H1 (cell line): ENCODE measurements at regions not wholly inside any gene's neighbourhood (a gene's known extent, or its start where the extent isn't known, plus 50 kb on each side); places are given as distances from the start of the nearest gene placed in this dataset.

Experiments used
- CTCF ChIA-PET: fragments of 300-600 bp; sonication (Branson Sonifier 250); formaldehyde crosslinking; loops from one replicate; lab custom pipeline; 2021; ENCODE audit not compliant: partially characterized antibody; lab: Charles Lee
- POLR2A ChIA-PET: fragments of 300-600 bp; sonication (Branson Sonifier 250); formaldehyde crosslinking; loops from one replicate; lab custom pipeline; 2021; ENCODE audit warnings: inconsistent platforms; ENCODE audit not compliant: partially characterized antibody; lab: Charles Lee
- DNase-seq, 2 experiments: peaks; one replicate each; pipeline versions ENCODE4 v3.0.0 to v3.0.0-alpha.2; 2010 to 2022; ENCODE audit warnings: low spot score in 2 of 2, low read depth in 1 of 2, mixed read lengths in 1 of 2
- FAIRE-seq: peaks from 2 replicates; lab custom pipeline; 2011; peaks lifted over from hg19 to GRCh38; lab: Jason Lieb, UNC
- H2AFZ ChIP-seq: 2 replicates; pipeline ENCODE4 v1.8.1; 2012; ENCODE audit warnings: low read length, inconsistent platforms
- H2AK5ac ChIP-seq: 2 replicates; pipeline ENCODE4 v1.6.1; 2013; ENCODE audit warnings: low read depth, low read length
- H2BK120ac ChIP-seq: replicated peaks from 2 replicates; pipeline ENCODE3; 2013; ENCODE audit warnings: low read depth, low read length, inconsistent platforms
- H2BK12ac ChIP-seq: 2 replicates; pipeline ENCODE4 v1.6.1; 2013; ENCODE audit warnings: low read depth, low read length
- H2BK15ac ChIP-seq: 2 replicates; pipeline ENCODE4 v1.6.1; 2013; ENCODE audit warnings: low read length
- H2BK20ac ChIP-seq: 2 replicates; pipeline ENCODE4 v1.6.1; 2013; ENCODE audit warnings: low read length
- H2BK5ac ChIP-seq: 2 replicates; pipeline ENCODE4 v1.6.1; 2013; ENCODE audit warnings: low read depth, low read length
- H3K14ac ChIP-seq: 2 replicates; pipeline ENCODE4 v1.6.1; 2013; ENCODE audit warnings: inconsistent platforms; ENCODE audit not compliant: insufficient read length
- H3K18ac ChIP-seq: 2 replicates; pipeline ENCODE4 v1.6.1; 2013; ENCODE audit warnings: low read length; ENCODE audit errors: extremely low read depth
- H3K23ac ChIP-seq: 2 replicates; pipeline ENCODE4 v1.6.1; 2013; ENCODE audit warnings: inconsistent platforms; ENCODE audit not compliant: insufficient read length
- H3K23me2 ChIP-seq: 2 replicates; pipeline ENCODE4 v1.6.1; 2013; ENCODE audit warnings: low read depth, low read length
- H3K27ac ChIP-seq: 2 replicates; pipeline ENCODE4 v1.6.1; 2011; ENCODE audit warnings: low read depth, low read length, inconsistent platforms
- H3K27me3 ChIP-seq, 4 experiments: replicated peaks in 1 of 4; 1 replicate in 1 of 4; 2 replicates in 3 of 4; pipeline versions ENCODE4 v1.6.1 to v1.8.1; 2011 to 2013; ENCODE audit warnings: low read length in 3 of 4, mild to moderate bottlenecking in 3 of 4, inconsistent platforms in 2 of 4, mixed read lengths in 2 of 4, moderate library complexity in 1 of 4; ENCODE audit not compliant: control insufficient read depth in 3 of 4, insufficient read depth in 3 of 4; ENCODE audit errors: extremely low read depth in 1 of 4
- H3K36me3 ChIP-seq, 4 experiments: 2 replicates each; pipeline versions ENCODE4 v1.6.1 to v1.8.1; 2011 to 2013; ENCODE audit warnings: mild to moderate bottlenecking in 4 of 4, low read length in 3 of 4, moderate library complexity in 2 of 4, control low read depth in 1 of 4, inconsistent platforms in 1 of 4; ENCODE audit not compliant: insufficient read depth in 4 of 4, control insufficient read depth in 2 of 4
- H3K4ac ChIP-seq: replicated peaks from 2 replicates; pipeline ENCODE3; 2013; ENCODE audit warnings: low read length, low read depth, mixed read lengths, inconsistent platforms; ENCODE audit not compliant: insufficient read length
- H3K4me1 ChIP-seq, 4 experiments: replicated peaks in 1 of 4; 1 replicate in 1 of 4; 2 replicates in 3 of 4; pipeline versions ENCODE4 v1.6.1 to v1.8.1; 2011 to 2013; ENCODE audit warnings: low read length in 3 of 4, inconsistent platforms in 2 of 4, mixed read lengths in 1 of 4; ENCODE audit not compliant: insufficient read depth in 4 of 4, control insufficient read depth in 3 of 4
- H3K4me2 ChIP-seq, 2 experiments: 2 replicates each; pipeline versions ENCODE4 v1.6.1 to v1.8.1; 2011 to 2013; ENCODE audit warnings: low read depth in 2 of 2, low read length in 2 of 2, control low read depth in 1 of 2, inconsistent platforms in 1 of 2, mild to moderate bottlenecking in 1 of 2; ENCODE audit not compliant: insufficient read depth in 1 of 2
- H3K4me3 ChIP-seq, 4 experiments: fragments of 200-600, 300-600 bp in 1 of 4; sonication (generic), shearing (Covaris generic), sonication (Bioruptor Twin) in 1 of 4; 2 replicates each; pipeline versions ENCODE4 v1.5.1 to v1.8.1; 2011 to 2016; ENCODE audit warnings: low read length in 4 of 4, low read depth in 3 of 4, control low read depth in 2 of 4, inconsistent platforms in 2 of 4, mild to moderate bottlenecking in 2 of 4, mixed read lengths in 1 of 4, moderate library complexity in 1 of 4; ENCODE audit not compliant: insufficient read depth in 2 of 4; ENCODE audit errors: extremely low read depth in 1 of 4
- H3K56ac ChIP-seq: replicated peaks from 2 replicates; pipeline ENCODE3; 2013; ENCODE audit warnings: low read depth, mild to moderate bottlenecking, mixed read lengths, low read length, inconsistent platforms; ENCODE audit not compliant: insufficient read length
- H3K79me1 ChIP-seq: 2 replicates; pipeline ENCODE4 v1.6.1; 2013; ENCODE audit warnings: low read depth, low read length, control low read depth
- H3K79me2 ChIP-seq, 2 experiments: 2 replicates each; pipeline versions ENCODE4 v1.6.1 to v1.8.1; 2012 to 2013; ENCODE audit warnings: low read length in 2 of 2, mild to moderate bottlenecking in 2 of 2, inconsistent platforms in 1 of 2; ENCODE audit not compliant: insufficient read depth in 2 of 2, control insufficient read depth in 1 of 2
- H3K9ac ChIP-seq, 4 experiments: replicated peaks in 1 of 4; 1 replicate in 1 of 4; 2 replicates in 3 of 4; pipeline versions ENCODE4 v1.6.1 to v1.8.1; 2011 to 2013; ENCODE audit warnings: low read depth in 3 of 4, low read length in 3 of 4, control low read depth in 2 of 4, mild to moderate bottlenecking in 2 of 4, moderate library complexity in 2 of 4, inconsistent platforms in 1 of 4; ENCODE audit errors: extremely low read depth in 1 of 4
- H3K9me3 ChIP-seq, 2 experiments: 2 replicates each; pipeline versions ENCODE4 v1.6.1 to v1.8.1; 2012 to 2013; ENCODE audit warnings: mild to moderate bottlenecking in 2 of 2, moderate library complexity in 2 of 2, control low read depth in 1 of 2, inconsistent platforms in 1 of 2, low read depth in 1 of 2, low read length in 1 of 2, mixed read lengths in 1 of 2; ENCODE audit not compliant: insufficient read depth in 2 of 2
- H4K20me1 ChIP-seq, 2 experiments: replicated peaks in 1 of 2; 2 replicates each; pipeline versions ENCODE3 to v1.8.1; 2011 to 2013; ENCODE audit warnings: inconsistent platforms in 2 of 2, low read length in 2 of 2, mild to moderate bottlenecking in 1 of 2; ENCODE audit not compliant: insufficient read depth in 2 of 2, control insufficient read depth in 1 of 2
- H4K5ac ChIP-seq: 2 replicates; pipeline ENCODE4 v1.6.1; 2013; ENCODE audit warnings: low read length, low read depth, mixed read lengths, inconsistent platforms; ENCODE audit not compliant: insufficient read length
- H4K8ac ChIP-seq: 2 replicates; pipeline ENCODE4 v1.8.0; 2013; ENCODE audit warnings: mild to moderate bottlenecking, moderate library complexity, low read length, inconsistent platforms; ENCODE audit not compliant: insufficient read depth; ENCODE audit errors: extremely low read depth
- H4K91ac ChIP-seq: replicated peaks from 2 replicates; pipeline ENCODE3; 2013; ENCODE audit warnings: low read length, mixed read lengths, inconsistent platforms; ENCODE audit not compliant: insufficient read length
- CTBP2 ChIP-seq: IDR thresholded peaks from 2 replicates; pipeline ENCODE4 v1.7.0; 2011; ENCODE audit warnings: borderline replicate concordance, mild to moderate bottlenecking, moderate library complexity, mixed read lengths, low read length; ENCODE audit not compliant: insufficient read depth, insufficient read length
- SAP30 ChIP-seq: fragments of 300-600 bp; sonication (generic); IDR thresholded peaks from 2 replicates; pipeline ENCODE4 v1.7.1; 2012; ENCODE audit warnings: low read length, moderate library complexity, mild to moderate bottlenecking, inconsistent platforms; ENCODE audit not compliant: insufficient read depth, insufficient replicate concordance
- SIN3A ChIP-seq, 2 experiments: IDR thresholded peaks in 1 of 2; conservative IDR thresholded peaks in 1 of 2; 2 replicates each; pipeline ENCODE4 v1.6.1; 2011 to 2012; ENCODE audit warnings: low read length in 2 of 2, improper control_type of control experiment in 1 of 2, low read depth in 1 of 2, mild to moderate bottlenecking in 1 of 2
- WGBS, 2 experiments: shearing (Covaris generic) in 1 of 2; methylation state at CpG; one replicate each; pipeline versions ENCODE4 v1.1.6 to v1.1.7; 2013 to 2015; ENCODE audit warnings: low lambda C conversion rate in 2 of 2, mixed read lengths in 2 of 2, inconsistent platforms in 1 of 2, low coverage in 1 of 2, missing lambda C conversion rate in 1 of 2; ENCODE audit not compliant: insufficient replicate concordance in 2 of 2, insufficient coverage in 1 of 2, insufficient read length in 1 of 2; ENCODE audit errors: extremely low coverage in 1 of 2, missing lambda C conversion rate in 1 of 2; 5-methylcytosine and 5-hydroxymethylcytosine counted together

DNA sequence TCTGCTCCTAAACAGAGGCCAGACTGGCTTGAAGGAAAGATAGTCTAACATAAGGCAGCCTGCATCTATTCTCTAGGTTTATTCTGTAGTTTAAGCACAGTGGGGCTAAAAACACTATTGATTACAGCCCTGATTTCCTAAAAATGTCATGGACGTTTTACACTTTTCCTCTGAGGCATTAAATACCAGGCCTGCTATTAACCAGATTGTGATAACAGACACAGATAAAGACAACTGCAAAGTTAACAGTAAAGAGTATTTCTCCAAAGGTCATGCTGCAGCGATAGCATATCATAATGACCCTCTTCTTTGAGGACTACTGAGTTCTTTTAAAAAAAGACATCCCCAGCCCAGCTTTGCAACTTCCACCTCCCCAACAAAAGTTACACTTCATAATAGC is 59.6 kb upstream of the MON1B start:
- H3K4me2 ChIP-seq, result no peak overlapping the region
- no peak overlapping the region for H2BK12ac ChIP-seq
- no peak for DNase-seq
- CTCF ChIA-PET, result interaction anchor here (0.7 to 1.4 kb wide), 3 partner anchors 11 to 402 kb away, joined by 3 to 5 read pairs (median 3); no protein-coding TSS in a partner anchor
- no peak overlapping the region for H3K18ac ChIP-seq
- 0 out of 4 replicates have a peak, but pooled peaks cover 0 to 4% of the 10 kb centered on the region in 2 experiments for H3K9me3 ChIP-seq
- TF ChIP-seq CTBP2 (no peak), SAP30 (no peak), SIN3A (conservative IDR thresholded peaks at IDR 0.05 in 1 of 2, IDR thresholded peaks at IDR 0.05 in 1 of 2; ENCODE audit: low read depth in 1 of 2, low read length in 2 of 2) (no peak)
- TF ChIP-seq, all 59 proteins: peak for 0
- Histone ChIP-seq H4K8ac (no peak overlapping the region), H3K9ac (no peak overlapping the region), H2BK5ac (no peak overlapping the region), H3K14ac (no peak overlapping the region), H3K23ac (no peak overlapping the region), H2BK15ac (no peak overlapping the region), H2AFZ (no peak overlapping the region), H3K56ac (no peak overlapping the region), H2AK5ac (no peak overlapping the region), H3K36me3 (no peaks in the 10 kb centered on the region), H2BK20ac (no peak overlapping the region), H3K79me2 (no peaks in the 10 kb centered on the region), H4K5ac (no peak overlapping the region), H4K91ac (no peak overlapping the region), H4K20me1 (no peaks in the 10 kb centered on the region), H3K4ac (no peak overlapping the region), H3K23me2 (no peaks in the 10 kb centered on the region), H3K4me1 (peaks cover 0 to 3% (median 2%) of the 10 kb centered on the region in 4 experiments; a peak in 2 of 7 replicates), H3K79me1 (no peaks in the 10 kb centered on the region), H3K27ac (no peak overlapping the region), H3K27me3 (no peaks in the 10 kb centered on the region), H3K4me3 (no peak overlapping the region), H2BK120ac (no peak overlapping the region)
- no peak for FAIRE-seq
- POLR2A ChIA-PET, result no interaction called here
- WGBS, 2 experiments, result 90% methylated on average over 2 of the region's 2 CpGs; no CpG with 5 or more reads in 1 of the 2 experiments
